ENCODE measurements at regions not wholly inside any gene's neighbourhood (a gene's known extent, or its start where the extent isn't known, plus 50 kb on each side); places are given as distances from the start of the nearest gene placed in this dataset.

DNA sequence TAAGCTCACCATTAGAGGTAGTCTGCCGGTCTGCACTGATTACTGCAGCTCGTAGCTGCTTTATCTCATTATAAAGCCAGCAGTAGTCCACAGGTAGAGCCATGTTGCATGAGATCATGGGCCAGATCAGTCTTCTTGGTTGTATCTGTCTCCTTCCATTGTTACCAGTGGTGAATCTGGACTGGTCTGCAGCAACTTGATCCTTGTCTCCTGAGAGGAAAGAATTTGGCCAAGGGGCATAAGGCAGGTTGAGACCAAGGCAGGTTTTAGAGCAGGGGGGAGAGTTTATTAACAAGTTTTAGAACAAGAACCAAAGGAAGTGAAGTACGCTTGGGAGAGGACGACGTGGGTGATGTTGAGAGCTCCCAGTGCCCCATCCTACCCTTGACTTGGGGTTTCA, 228.5 kb downstream of the STIM2 start:
- Histone ChIP-seq H3K4me2 (no peak overlapping the region; a peak in 1 of 22 replicates), H4K20me1 (no peaks in the 10 kb centered on the region), H3K4me1 (peaks cover 7 to 14% (median 12%) of the 10 kb centered on the region in 10 experiments), H3K9me3 (replicated peaks in 1 of 11) (peaks cover 0 to 13% (median 6%) of the 10 kb centered on the region in 11 experiments; a peak in 8 of 22 replicates), H3K27ac (no peak overlapping the region), H3K27me3 (peaks cover 13 to 22% (median 18%) of the 10 kb centered on the region in 11 experiments), H3K4me3 (no peak overlapping the region), H3K36me3 (no peaks in the 10 kb centered on the region), H3K9ac (no peak overlapping the region)
- TF ChIP-seq Cebpa-rat (IDR thresholded peaks at IDR 0.05): no peak

DNA sequence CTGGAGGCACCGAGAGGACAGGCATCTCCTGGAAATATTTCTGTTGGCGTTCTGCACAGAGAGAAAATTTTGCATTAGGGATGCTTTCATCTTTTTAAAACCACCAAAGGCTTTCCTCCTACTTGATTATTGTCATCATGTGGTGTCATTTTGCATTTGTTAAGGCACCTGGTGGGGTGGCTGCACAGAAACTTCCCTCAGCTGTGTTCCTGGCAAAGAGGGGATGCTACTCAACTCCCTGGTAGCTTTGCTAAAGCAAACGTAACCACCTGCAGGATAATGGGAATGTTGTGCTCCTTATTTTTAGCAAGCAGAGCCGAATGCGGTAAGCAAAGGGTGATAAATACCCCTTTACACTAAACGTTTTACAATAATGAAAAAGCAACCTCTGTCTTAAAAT, 229.8 kb downstream of the STIM2 start:
- no peak overlapping the region for H3K4me2 ChIP-seq
- no peak overlapping the region for H3K27ac ChIP-seq
- peaks cover 2 to 10% (median 6%) of the 10 kb centered on the region in 11 experiments for H3K27me3 ChIP-seq
- peaks cover 0 to 4% (median 0%) of the 10 kb centered on the region in 11 experiments; a peak in 1 of 22 replicates for H3K9me3 ChIP-seq (replicated peaks in 1 of 11)
- no peaks in the 10 kb centered on the region for H3K36me3 ChIP-seq
- H3K9ac ChIP-seq: no peak overlapping the region
- no peaks in the 10 kb centered on the region for H4K20me1 ChIP-seq
- H3K4me1 ChIP-seq: peaks cover 12 to 18% (median 15%) of the 10 kb centered on the region in 10 experiments
- no peak for TF ChIP-seq Cebpa-rat (IDR thresholded peaks at IDR 0.05)
- no peak overlapping the region for H3K4me3 ChIP-seq

DNA sequence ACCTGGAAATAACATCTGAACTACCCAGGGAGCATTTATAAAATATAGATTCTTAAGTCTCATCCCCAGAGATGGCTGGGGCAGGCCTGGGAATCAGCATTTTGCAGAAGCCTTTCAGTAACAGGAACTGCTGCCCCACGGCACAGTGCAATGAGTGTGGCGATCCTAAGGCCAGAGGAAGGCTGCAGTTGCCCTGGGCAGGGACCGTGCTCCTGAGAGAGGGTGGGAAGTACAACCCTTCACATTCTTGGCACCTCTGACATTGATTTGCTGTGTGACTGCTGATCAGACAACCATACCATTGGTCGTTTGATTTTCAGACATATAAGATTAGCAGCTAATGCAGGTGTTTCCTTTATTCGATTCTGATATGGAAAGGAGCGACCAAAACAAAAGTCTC, 233.6 kb downstream of the STIM2 start:
- H3K9ac ChIP-seq: no peak overlapping the region
- peaks cover 0 to 9% (median 6%) of the 10 kb centered on the region in 10 experiments; a peak in 9 of 20 replicates for H3K4me1 ChIP-seq
- no peak overlapping the region for H3K4me3 ChIP-seq
- peak overlapping the region in 5 of 11 experiments; percentile 15 to 34 (median 20); a peak in 5 of 22 replicates for H3K4me2 ChIP-seq
- H3K27ac ChIP-seq: no peak overlapping the region
- no peaks in the 10 kb centered on the region for H3K27me3 ChIP-seq
- no peak for TF ChIP-seq Cebpa-rat (IDR thresholded peaks at IDR 0.05)
- no peaks in the 10 kb centered on the region for H3K36me3 ChIP-seq
- no peaks in the 10 kb centered on the region for H3K9me3 ChIP-seq (replicated peaks in 1 of 11)
- H4K20me1 ChIP-seq: 0 out of 22 replicates have a peak, but pooled peaks cover 0 to 2% (median 0%) of the 10 kb centered on the region in 11 experiments

DNA sequence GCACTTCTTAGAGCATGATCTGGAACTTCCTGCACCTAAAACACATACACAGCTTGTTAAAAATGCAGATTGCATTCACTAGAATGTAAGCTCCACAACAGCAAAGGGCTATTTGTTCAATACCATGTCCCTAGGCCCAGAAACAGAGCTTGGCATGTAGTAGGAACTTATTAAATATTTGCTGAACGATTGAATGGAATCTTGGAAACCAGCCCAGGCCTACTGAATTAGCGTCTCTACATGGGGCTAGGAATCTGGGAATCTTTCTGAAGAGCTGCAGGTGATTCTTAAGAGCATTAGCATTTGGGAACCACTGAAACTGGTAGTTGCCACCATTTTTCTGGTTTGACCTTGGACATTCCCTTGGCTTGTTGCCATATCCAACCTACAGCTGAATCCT, 234.1 kb downstream of the STIM2 start:
- Histone ChIP-seq H3K27me3 (no peaks in the 10 kb centered on the region), H3K4me1 (peaks cover 0 to 9% (median 6%) of the 10 kb centered on the region in 10 experiments; a peak in 9 of 20 replicates), H3K4me2 (peak overlapping the region in 4 of 11 experiments; percentile 16 to 34 (median 27); a peak in 4 of 22 replicates), H3K9me3 (replicated peaks in 1 of 11) (no peaks in the 10 kb centered on the region), H3K36me3 (no peaks in the 10 kb centered on the region), H4K20me1 (0 out of 22 replicates have a peak, but pooled peaks cover 0 to 2% (median 0%) of the 10 kb centered on the region in 11 experiments), H3K27ac (no peak overlapping the region), H3K4me3 (no peak overlapping the region), H3K9ac (no peak overlapping the region)
- no peak for TF ChIP-seq Cebpa-rat (IDR thresholded peaks at IDR 0.05)

DNA sequence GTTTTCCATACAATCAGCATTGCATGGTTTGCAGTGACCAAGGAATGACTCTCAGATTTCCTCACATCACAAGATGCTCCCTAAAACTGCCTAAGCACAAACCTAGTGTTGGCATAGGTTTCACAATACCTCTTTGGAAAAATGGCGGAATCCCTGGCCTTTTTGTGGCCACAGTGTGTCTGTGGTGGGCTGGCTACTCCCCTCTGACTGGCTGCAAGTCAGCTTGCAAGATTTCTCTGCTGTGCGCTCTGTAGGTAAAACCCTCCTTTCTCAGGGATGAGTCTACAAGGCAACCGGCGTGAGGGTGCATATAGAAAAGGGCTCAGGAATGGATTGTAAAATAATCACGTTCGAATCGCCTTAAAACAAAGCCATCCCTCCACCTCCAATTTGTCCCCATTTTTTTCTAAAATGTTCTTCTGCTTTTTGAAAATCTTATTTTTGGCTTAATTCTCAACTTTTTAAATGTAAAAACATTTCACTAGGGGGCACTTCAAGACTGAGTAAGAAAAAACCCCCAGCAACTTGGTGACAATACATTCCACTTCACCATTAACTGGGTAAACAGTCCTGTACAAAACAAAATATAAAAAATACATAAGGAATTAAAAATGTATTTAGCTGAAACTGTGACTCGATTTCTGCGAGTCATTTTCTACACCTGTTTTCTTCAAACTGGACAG, 235.6 kb downstream of the STIM2 start:
- Histone ChIP-seq H3K27ac (no peak overlapping the region), H3K27me3 (no peaks in the 10 kb centered on the region)
- no peak; a peak in 1 of 22 replicates for TF ChIP-seq Cebpa-rat (IDR thresholded peaks at IDR 0.05)

DNA sequence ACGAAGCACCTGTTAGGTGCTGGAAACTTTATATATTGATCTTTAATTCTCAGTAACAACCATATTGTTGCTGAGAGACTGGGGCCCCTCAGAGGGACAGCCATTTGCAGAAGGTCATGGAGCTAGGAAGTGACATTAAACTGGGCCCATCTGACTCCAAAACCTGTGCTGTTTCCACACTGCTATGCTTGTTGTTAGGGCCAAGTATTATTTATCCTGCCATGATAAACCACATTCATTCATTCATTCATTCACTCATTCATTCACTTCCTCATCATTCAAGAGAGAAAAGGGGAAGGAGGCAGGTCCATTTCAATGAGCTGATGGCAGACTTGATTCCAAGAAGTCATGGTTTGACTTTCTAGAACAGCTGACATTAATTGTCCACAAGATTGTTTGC, 237.4 kb downstream of the STIM2 start:
- no peak overlapping the region for H3K9ac ChIP-seq
- H3K4me2 ChIP-seq: no peak overlapping the region
- no peaks in the 10 kb centered on the region for H3K9me3 ChIP-seq (replicated peaks in 1 of 11)
- no peaks in the 10 kb centered on the region for H3K36me3 ChIP-seq
- no peak for TF ChIP-seq Cebpa-rat (IDR thresholded peaks at IDR 0.05)
- no peak overlapping the region for H3K27ac ChIP-seq
- no peaks in the 10 kb centered on the region for H3K27me3 ChIP-seq
- H4K20me1 ChIP-seq: 0 out of 22 replicates have a peak, but pooled peaks cover 0 to 2% (median 0%) of the 10 kb centered on the region in 11 experiments
- H3K4me3 ChIP-seq: no peak overlapping the region
- H3K4me1 ChIP-seq: peaks cover 0 to 9% (median 6%) of the 10 kb centered on the region in 10 experiments; a peak in 9 of 20 replicates

More for the DNA sequence above, 235.6 kb downstream of the STIM2 start:
- Histone ChIP-seq H3K9ac (no peak overlapping the region), H3K4me1 (peaks cover 0 to 9% (median 6%) of the 10 kb centered on the region in 10 experiments; a peak in 9 of 20 replicates), H3K36me3 (no peaks in the 10 kb centered on the region), H3K4me2 (no peak overlapping the region), H3K9me3 (replicated peaks in 1 of 11) (no peaks in the 10 kb centered on the region), H4K20me1 (0 out of 22 replicates have a peak, but pooled peaks cover 0 to 2% (median 0%) of the 10 kb centered on the region in 11 experiments), H3K4me3 (no peak overlapping the region)

DNA sequence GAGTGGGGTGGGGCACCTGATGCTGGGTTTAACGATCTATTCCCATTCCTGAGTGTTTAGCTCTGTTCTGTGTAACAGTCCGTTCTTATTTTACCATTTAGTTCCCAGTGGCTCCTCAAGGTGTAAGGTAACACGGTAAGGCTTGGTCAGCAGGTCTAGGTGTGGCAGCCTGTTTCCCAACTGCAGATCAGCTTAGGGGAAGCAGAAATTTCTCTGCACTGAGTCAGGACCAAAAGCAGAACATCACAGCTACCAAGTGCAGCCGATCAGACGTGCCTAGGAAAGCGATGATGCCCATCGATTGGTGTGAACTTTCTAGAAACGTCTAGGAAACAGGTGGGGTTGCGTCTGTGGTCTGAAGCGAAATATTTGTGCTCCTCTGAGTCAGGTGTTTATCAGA, 240.1 kb downstream of the STIM2 start:
- Histone ChIP-seq H3K4me2 (no peak overlapping the region), H3K4me1 (no peaks in the 10 kb centered on the region)

DNA sequence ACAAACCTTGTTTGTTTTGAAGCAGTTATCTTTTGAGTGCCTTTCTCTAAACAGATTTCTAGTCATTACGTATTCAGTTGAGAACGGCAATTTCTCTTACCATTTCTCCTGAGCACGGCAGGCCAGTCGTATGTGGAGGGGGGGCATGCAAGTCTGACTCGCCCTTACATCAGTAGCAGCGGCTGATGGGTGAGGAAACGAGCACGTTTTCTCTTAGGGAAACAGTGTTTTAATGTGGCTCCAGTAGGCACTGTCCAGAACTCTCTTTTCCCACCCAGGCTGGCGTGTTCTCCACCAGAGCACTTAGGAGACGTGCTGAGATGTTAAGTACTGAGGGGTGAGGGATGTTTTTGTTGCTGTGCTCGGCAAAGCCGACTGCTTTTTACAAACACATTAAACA, 240.5 kb downstream of the STIM2 start:
- H4K20me1 ChIP-seq: 0 out of 22 replicates have a peak, but pooled peaks cover 0 to 2% (median 0%) of the 10 kb centered on the region in 11 experiments
- no peaks in the 10 kb centered on the region for H3K36me3 ChIP-seq
- H3K9me3 ChIP-seq (replicated peaks in 1 of 11): no peaks in the 10 kb centered on the region
- no peak overlapping the region for H3K4me3 ChIP-seq
- no peak overlapping the region for H3K4me2 ChIP-seq
- no peak overlapping the region for H3K9ac ChIP-seq
- TF ChIP-seq Cebpa-rat (IDR thresholded peaks at IDR 0.05): no peak
- H3K27me3 ChIP-seq: no peaks in the 10 kb centered on the region
- H3K4me1 ChIP-seq: no peaks in the 10 kb centered on the region
- H3K27ac ChIP-seq: no peak overlapping the region

More for the DNA sequence above, 240.1 kb downstream of the STIM2 start:
- no peaks in the 10 kb centered on the region for H3K9me3 ChIP-seq (replicated peaks in 1 of 11)
- 0 out of 22 replicates have a peak, but pooled peaks cover 0 to 2% (median 0%) of the 10 kb centered on the region in 11 experiments for H4K20me1 ChIP-seq
- no peaks in the 10 kb centered on the region for H3K36me3 ChIP-seq
- no peak for TF ChIP-seq Cebpa-rat (IDR thresholded peaks at IDR 0.05)
- H3K27me3 ChIP-seq: no peaks in the 10 kb centered on the region
- no peak overlapping the region for H3K4me3 ChIP-seq
- H3K9ac ChIP-seq: no peak overlapping the region
- no peak overlapping the region for H3K27ac ChIP-seq

DNA sequence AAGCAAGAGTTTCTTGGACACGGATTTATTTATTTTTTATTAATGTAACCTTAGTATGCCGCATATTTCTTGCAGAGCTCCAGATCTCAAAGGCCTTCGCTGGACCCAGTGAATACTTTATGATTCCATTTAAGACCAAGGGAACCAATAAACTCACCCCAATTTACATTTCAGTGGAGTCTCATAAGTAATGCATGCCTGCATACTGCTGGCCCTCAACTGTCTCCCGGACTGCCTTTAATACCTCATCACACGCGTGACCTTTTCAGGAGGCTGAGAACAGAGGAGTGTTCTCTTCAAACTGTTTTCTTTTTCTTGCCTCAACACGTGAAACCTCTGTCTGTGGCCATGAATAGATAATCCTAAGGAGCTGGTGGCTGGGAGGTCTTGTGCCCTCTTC, 240.9 kb downstream of the STIM2 start:
- no peak overlapping the region for H3K4me2 ChIP-seq
- H3K27me3 ChIP-seq: no peaks in the 10 kb centered on the region
- no peaks in the 10 kb centered on the region for H4K20me1 ChIP-seq
- H3K4me3 ChIP-seq: no peak overlapping the region
- no peaks in the 10 kb centered on the region for H3K9me3 ChIP-seq (replicated peaks in 1 of 11)
- no peaks in the 10 kb centered on the region for H3K4me1 ChIP-seq
- H3K27ac ChIP-seq: no peak overlapping the region
- H3K36me3 ChIP-seq: no peaks in the 10 kb centered on the region
- H3K9ac ChIP-seq: no peak overlapping the region
- TF ChIP-seq Cebpa-rat (IDR thresholded peaks at IDR 0.05): no peak

All from BLaER1 treated with 17β-estradiol and CSF1 and Interleukin-3, amounts not matched to agents 10 nM and 100 nM (cell line).